ENCODE measurements at regions not wholly inside any gene's neighbourhood (a gene's known extent, or its start where the extent isn't known, plus 50 kb on each side); places are given as distances from the start of the nearest gene placed in this dataset.
A peak's percentile ranks its signal among the peaks of the same experiment; 100 is the strongest.

GRCh38 chr5:92594031-92594430 lies 987.0 kb downstream of the NR2F1-AS1 start:
- no peak for FAIRE-seq

- FAIRE-seq = no peak
These were observed 992.1 kb downstream of the NR2F1-AS1 start for GRCh38 chr5:92588876-92589275.

GRCh38 chr5:92581690-92582089 lies 999.3 kb downstream of the NR2F1-AS1 start:
- no peak for FAIRE-seq

- FAIRE-seq = no peak
These were observed 999.8 kb downstream of the NR2F1-AS1 start for GRCh38 chr5:92581249-92581648.

- FAIRE-seq = no peak
These were observed 1000.2 kb downstream of the NR2F1-AS1 start for GRCh38 chr5:92580814-92581213.

GRCh38 chr5:92574023-92574422 lies 1007.0 kb downstream of the NR2F1-AS1 start:
- no peak for FAIRE-seq

- FAIRE-seq = no peak
These were observed 1012.5 kb downstream of the NR2F1-AS1 start for GRCh38 chr5:92568522-92568921.

GRCh38 chr5:92567831-92568450 lies 1013.1 kb downstream of the NR2F1-AS1 start:
- no peak for FAIRE-seq

- FAIRE-seq = no peak
These were observed 1014.8 kb downstream of the NR2F1-AS1 start for GRCh38 chr5:92566113-92566786.

GRCh38 chr5:92565673-92566072 lies 1015.3 kb downstream of the NR2F1-AS1 start:
- no peak for FAIRE-seq

- peak; percentile 52 for FAIRE-seq
These were observed 1019.0 kb downstream of the NR2F1-AS1 start for GRCh38 chr5:92562065-92562464.

GRCh38 chr5:92561411-92561959 lies 1019.5 kb downstream of the NR2F1-AS1 start:
- FAIRE-seq = no peak

- FAIRE-seq = peak; percentile 20
These were observed 1020.2 kb downstream of the NR2F1-AS1 start for GRCh38 chr5:92560698-92561401.

- FAIRE-seq = no peak
These were observed 1021.2 kb downstream of the NR2F1-AS1 start for GRCh38 chr5:92559781-92560180.

GRCh38 chr5:92559331-92559730 lies 1021.7 kb downstream of the NR2F1-AS1 start:
- no peak for FAIRE-seq

GRCh38 chr5:92556747-92557146 lies 1024.3 kb downstream of the NR2F1-AS1 start:
- FAIRE-seq = no peak

GRCh38 chr5:92554447-92555085 lies 1026.5 kb downstream of the NR2F1-AS1 start:
- FAIRE-seq = no peak

- FAIRE-seq = no peak
These were observed 1027.7 kb downstream of the NR2F1-AS1 start for GRCh38 chr5:92553326-92553725.

- no peak for FAIRE-seq
These were observed 1028.5 kb downstream of the NR2F1-AS1 start for GRCh38 chr5:92552206-92553160.

- FAIRE-seq = no peak
These were observed 1032.7 kb downstream of the NR2F1-AS1 start for GRCh38 chr5:92548346-92548745.

- FAIRE-seq = no peak
These were observed 1036.4 kb downstream of the NR2F1-AS1 start for GRCh38 chr5:92544596-92544995.

GRCh38 chr5:92544036-92544435 lies 1037.0 kb downstream of the NR2F1-AS1 start:
- no peak for FAIRE-seq
